IMR-90 (cell line): ENCODE measurements at regions not wholly inside any gene's neighbourhood (a gene's known extent, or its start where the extent isn't known, plus 50 kb on each side); places are given as distances from the start of the nearest gene placed in this dataset.

ENCODE experiments used
- ATAC-seq: fragments of 200-7000 bp; cut with Tn5 transposase; 2 replicates; pipeline ENCODE4 v1.9.1; 2020; ENCODE audit warnings: low read depth, mild to moderate bottlenecking, moderate library complexity
- BruUV-seq: library from RNA; stranded (reverse); fragments of 400-500 nt; replicated peaks from 2 replicates; lab custom pipeline; 2021; lab: Mats Ljungman, UMichigan
- CTCF ChIA-PET: fragments of 300-600 bp; formaldehyde crosslinking; extraction: SDS; loops from one replicate; lab custom pipeline; 2021; ENCODE audit warnings: antibody characterized with exemption; lab: Yijun Ruan, JAX
- POLR2A ChIA-PET: fragments of 300-600 bp; sonication (Branson Sonifier 250); formaldehyde crosslinking; loops from one replicate; lab custom pipeline; 2022; ENCODE audit warnings: antibody characterized with exemption; ENCODE audit not compliant: unreplicated experiment; lab: Charles Lee
- DNase-seq: peaks from one replicate; pipeline ENCODE4 v3.0.0; 2013
- H2AFZ ChIP-seq: replicated peaks from 2 replicates; pipeline ENCODE3; 2013; ENCODE audit warnings: low read length, mild to moderate bottlenecking; ENCODE audit not compliant: poor library complexity
- H2AK5ac ChIP-seq: 2 replicates; pipeline ENCODE4 v1.6.1; 2013; ENCODE audit warnings: low read depth, low read length, inconsistent platforms
- H2AK9ac ChIP-seq: replicated peaks from 2 replicates; pipeline ENCODE3; 2013; ENCODE audit warnings: mild to moderate bottlenecking, low read depth, low read length, moderate library complexity; ENCODE audit not compliant: poor library complexity
- H2BK120ac ChIP-seq: 2 replicates; pipeline ENCODE4 v1.6.1; 2013; ENCODE audit warnings: low read depth, low read length, inconsistent platforms
- H2BK15ac ChIP-seq: 3 replicates; pipeline ENCODE4 v1.6.1; 2013; ENCODE audit warnings: low read depth, low read length, inconsistent platforms
- H2BK20ac ChIP-seq: 2 replicates; pipeline ENCODE4 v1.6.1; 2013; ENCODE audit warnings: low read depth, mild to moderate bottlenecking, inconsistent platforms, low read length, moderate library complexity
- H2BK5ac ChIP-seq: 2 replicates; pipeline ENCODE4 v1.6.1; 2013; ENCODE audit warnings: mild to moderate bottlenecking, low read depth, low read length, inconsistent platforms; ENCODE audit not compliant: poor library complexity, severe bottlenecking
- H3K14ac ChIP-seq: replicated peaks from 2 replicates; pipeline ENCODE4 v1.6.1; 2013; ENCODE audit warnings: low read depth, low read length, inconsistent platforms
- H3K18ac ChIP-seq: 2 replicates; pipeline ENCODE4 v1.6.1; 2013; ENCODE audit warnings: low read depth, low read length, control low read depth
- H3K23ac ChIP-seq: 2 replicates; pipeline ENCODE4 v1.6.1; 2013; ENCODE audit warnings: low read depth, low read length, inconsistent platforms
- H3K27ac ChIP-seq: 2 replicates; pipeline ENCODE4 v1.5.1; 2013; ENCODE audit warnings: mild to moderate bottlenecking, control low read depth, low read length; ENCODE audit not compliant: insufficient read depth
- H3K27me3 ChIP-seq: 2 replicates; pipeline ENCODE4 v1.6.1; 2013; ENCODE audit warnings: low read length; ENCODE audit not compliant: control insufficient read depth, insufficient read depth
- H3K36me3 ChIP-seq: 2 replicates; pipeline ENCODE4 v1.6.1; 2013; ENCODE audit warnings: low read length, mixed read lengths; ENCODE audit not compliant: control insufficient read depth, insufficient read depth
- H3K4ac ChIP-seq: 2 replicates; pipeline ENCODE4 v1.6.1; 2013; ENCODE audit warnings: low read depth, low read length, inconsistent platforms
- H3K4me1 ChIP-seq: 2 replicates; pipeline ENCODE4 v1.6.1; 2013; ENCODE audit warnings: low read length, mixed read lengths; ENCODE audit not compliant: control insufficient read depth, insufficient read depth
- H3K4me2 ChIP-seq: 2 replicates; pipeline ENCODE4 v1.6.1; 2013; ENCODE audit warnings: low read depth, mild to moderate bottlenecking, control low read depth, low read length, moderate library complexity
- H3K4me3 ChIP-seq: 2 replicates; pipeline ENCODE4 v1.5.1; 2013; ENCODE audit warnings: low read depth, mild to moderate bottlenecking, control low read depth, low read length, moderate library complexity; ENCODE audit not compliant: insufficient read depth
- H3K56ac ChIP-seq: 2 replicates; pipeline ENCODE4 v1.6.1; 2013; ENCODE audit warnings: low read length, inconsistent platforms; ENCODE audit not compliant: insufficient read depth; ENCODE audit errors: extremely low read depth
- H3K79me1 ChIP-seq, 2 experiments: 2 replicates each; pipeline ENCODE4 v1.6.1; 2013; ENCODE audit warnings: low read length in 2 of 2, inconsistent platforms in 1 of 2, low read depth in 1 of 2
- H3K9ac ChIP-seq: 2 replicates; pipeline ENCODE4 v1.6.1; 2013; ENCODE audit warnings: low read depth, low read length, control low read depth
- H3K9me1 ChIP-seq: 2 replicates; pipeline ENCODE4 v1.6.1; 2013; ENCODE audit warnings: low read length, inconsistent platforms; ENCODE audit not compliant: insufficient read depth
- H3K9me3 ChIP-seq: 2 replicates; pipeline ENCODE4 v1.6.1; 2013; ENCODE audit warnings: low read length; ENCODE audit not compliant: control insufficient read depth, insufficient read depth
- H4K20me1 ChIP-seq: 2 replicates; pipeline ENCODE4 v1.6.1; 2013; ENCODE audit warnings: low read length, inconsistent platforms; ENCODE audit not compliant: insufficient read depth
- H4K5ac ChIP-seq: 2 replicates; pipeline ENCODE4 v1.6.1; 2013; ENCODE audit warnings: mild to moderate bottlenecking, low read depth, low read length, control low read depth
- H4K8ac ChIP-seq, 2 experiments: 2 replicates each; pipeline ENCODE4 v1.6.1; 2013; ENCODE audit warnings: low read depth in 2 of 2, low read length in 2 of 2, control low read depth in 1 of 2, inconsistent platforms in 1 of 2
- H4K91ac ChIP-seq: 2 replicates; pipeline ENCODE4 v1.6.1; 2013; ENCODE audit warnings: low read depth, low read length, inconsistent platforms; ENCODE audit not compliant: insufficient read depth
- BHLHE40 ChIP-seq: fragments of 150-350 bp; IDR thresholded peaks from 2 replicates; pipeline ENCODE4 v1.6.1; 2016; ENCODE audit warnings: mild to moderate bottlenecking, low read depth, low read length
- CHD1 ChIP-seq: IDR thresholded peaks from 2 replicates; pipeline ENCODE4 v1.6.1; 2012; ENCODE audit warnings: low read depth, low read length, improper control_type of control experiment
- CTCF ChIP-seq: conservative IDR thresholded peaks from 2 replicates; pipeline ENCODE4 v1.5.1; 2012; ENCODE audit warnings: mild to moderate bottlenecking, low read depth, low read length, improper control_type of control experiment
- ELK1 ChIP-seq: fragments of 150-350 bp; IDR thresholded peaks from 2 replicates; pipeline ENCODE4 v1.6.1; 2016; ENCODE audit warnings: low read depth, mild to moderate bottlenecking, low read length, moderate library complexity, borderline replicate concordance
- FOS ChIP-seq: fragments of 150-350 bp; IDR thresholded peaks from 2 replicates; pipeline ENCODE4 v1.6.1; 2016; ENCODE audit warnings: low read depth, low read length
- MAFK ChIP-seq: IDR thresholded peaks from 2 replicates; pipeline ENCODE4 v1.6.1; 2012; ENCODE audit warnings: low read depth, low read length, improper control_type of control experiment
- MAZ ChIP-seq: IDR thresholded peaks from 2 replicates; pipeline ENCODE4 v1.6.1; 2012; ENCODE audit warnings: low read depth, mild to moderate bottlenecking, low read length, improper control_type of control experiment, moderate library complexity, borderline replicate concordance
- NFE2L2 ChIP-seq: fragments of 150-350 bp; IDR thresholded peaks from 2 replicates; pipeline ENCODE4 v1.6.1; 2016; ENCODE audit warnings: low read depth, mild to moderate bottlenecking, low read length
- RCOR1 ChIP-seq: IDR thresholded peaks from 2 replicates; pipeline ENCODE4 v1.6.1; 2012; ENCODE audit warnings: mild to moderate bottlenecking, low read length, improper control_type of control experiment; ENCODE audit not compliant: insufficient replicate concordance
- RFX5 ChIP-seq: IDR thresholded peaks from 2 replicates; pipeline ENCODE4 v1.8.0; 2012; ENCODE audit warnings: low read depth, mild to moderate bottlenecking, low read length, moderate library complexity
- SMC3 ChIP-seq: fragments of 150-350 bp; IDR thresholded peaks from 2 replicates; pipeline ENCODE4 v1.6.1; 2016; ENCODE audit warnings: low read depth, mild to moderate bottlenecking, antibody characterized with exemption, low read length, moderate library complexity
- WGBS, 2 experiments: methylation state at CpG; one replicate each; pipeline versions ENCODE4 v1.1.5 to v1.1.7; 2013; ENCODE audit warnings: missing lambda C conversion rate in 2 of 2; ENCODE audit not compliant: insufficient read length in 1 of 2; ENCODE audit errors: extremely low coverage in 2 of 2; 5-methylcytosine and 5-hydroxymethylcytosine counted together
- dilution Hi-C: fragments of 300-500 bp; cut with HindIII; formaldehyde crosslinking; loops from one replicate; pipeline ENCODE4 v1.14.3; 2018; ENCODE audit warnings: low sequenced_read_pairs; ENCODE audit not compliant: unreplicated experiment
- in situ Hi-C: fragments of 300-500 bp; cut with MboI; formaldehyde crosslinking; loops from 3 replicates; pipeline ENCODE4 v1.14.3; 2019; ENCODE audit warnings: low sequenced_read_pairs, inconsistent platforms, mixed read lengths
- intact Hi-C: fragments of 100-400 bp; cut with micrococcal nuclease; formaldehyde crosslinking; loops from 2 replicates; pipeline ENCODE4 v1.10.0; 2022

GRCh38 chr12:14314801-14315200 is 50.7 kb upstream of the ATF7IP start:
- ATAC-seq (no peak), DNase-seq (no peak)
- Histone ChIP-seq H2BK15ac (no peak overlapping the region), H4K91ac (no peak overlapping the region), H3K9ac (no peak overlapping the region), H3K4me2 (no peak overlapping the region), H2AFZ (no peak overlapping the region), H2BK5ac (no peak overlapping the region), H4K8ac (no peak overlapping the region), H3K36me3 (no peaks in the 10 kb centered on the region), H3K18ac (no peak overlapping the region), H3K4ac (no peak overlapping the region), H3K9me3 (no peaks in the 10 kb centered on the region), H3K79me1 (no peaks in the 10 kb centered on the region), H3K14ac (no peak overlapping the region), H3K9me1 (no peaks in the 10 kb centered on the region), H3K23ac (no peak overlapping the region), H3K27ac (no peak overlapping the region), H2BK120ac (no peak overlapping the region), H2AK9ac (no peak overlapping the region), H3K4me3 (no peak overlapping the region), H3K4me1 (no peaks in the 10 kb centered on the region), H3K56ac (no peak overlapping the region), H4K20me1 (no peaks in the 10 kb centered on the region), H2BK20ac (no peak overlapping the region), H2AK5ac (no peak overlapping the region), H3K27me3 (no peaks in the 10 kb centered on the region), H4K5ac (no peak overlapping the region)
- in situ Hi-C loops (no loop called here), dilution Hi-C loops (no loop called here), intact Hi-C loops (no loop called here)
- WGBS, 2 experiments = no CpG with 5 or more reads among the region's 6 CpGs
- no TSS peak for BruUV-seq
- ChIA-PET POLR2A (no interaction called here), CTCF (no interaction called here)
- TF ChIP-seq RFX5 (no peak), MAFK (no peak), SMC3 (no peak), CHD1 (no peak), ELK1 (no peak), NFE2L2 (no peak), MAZ (no peak), RCOR1 (no peak), CTCF (no peak), FOS (no peak), BHLHE40 (no peak)
